ENCODE measurements at regions not wholly inside any gene's neighbourhood (a gene's known extent, or its start where the extent isn't known, plus 50 kb on each side); places are given as distances from the start of the nearest gene placed in this dataset.
"Not testable (repeated sequence)": the region's sequence is repeated elsewhere in the genome, so short reads cannot be mapped to it uniquely, and the experiment has no call there.

- TF ChIP-seq CTCF (IDR thresholded peaks at IDR 0.05; ENCODE audit: low read length) (no peak), EZH2 (optimal IDR thresholded peaks at IDR 0.05; ENCODE audit: low read depth, low read length) (no peak), EZH2phosphoT487 (IDR thresholded peaks at IDR 0.05; ENCODE audit: low read length) (no peak)
- Histone ChIP-seq H3K27me3 (replicated peaks; ENCODE audit: insufficient read depth, low read length) (no peaks in the 10 kb centered on the region), H4K20me1 (ENCODE audit: insufficient read depth, low read length) (no peaks in the 10 kb centered on the region), H3K79me2 (ENCODE audit: low read length) (no peaks in the 10 kb centered on the region), H3K9ac (ENCODE audit: low read length) (no peak overlapping the region), H3K4me2 (ENCODE audit: low read depth, low read length) (no peak overlapping the region), H2AFZ (ENCODE audit: low read length) (no peak overlapping the region), H3K27ac (ENCODE audit: low read length) (no peak overlapping the region), H3K9me2 (replicated peaks; ENCODE audit: insufficient read depth, low read length) (no peaks in the 10 kb centered on the region), H3K36me3 (replicated peaks; ENCODE audit: insufficient read depth, low read length) (no peaks in the 10 kb centered on the region), H3K4me3 (ENCODE audit: low read length) (no peak overlapping the region), H3K9me3 (replicated peaks; ENCODE audit: insufficient read depth, low read length) (no peaks in the 10 kb centered on the region), H3F3A (ENCODE audit: insufficient read depth, low read length) (no peaks in the 10 kb centered on the region), H3K4me1 (ENCODE audit: low read length) (no peaks in the 10 kb centered on the region)
- no peak for DNase-seq
These were observed 182.7 kb upstream of the CSNK1A1L start for GRCh38 chr13:37288057-37288720.

GRCh38 chr13:37280231-37280630 is 174.8 kb upstream of the CSNK1A1L start:
- not testable (repeated sequence) for H3K9me2 ChIP-seq (replicated peaks; ENCODE audit: insufficient read depth, low read length); DNase-seq; H2AFZ ChIP-seq (ENCODE audit: low read length); H3K4me3 ChIP-seq (ENCODE audit: low read length); H3K27ac ChIP-seq (ENCODE audit: low read length); H3K9ac ChIP-seq (ENCODE audit: low read length); H3K79me2 ChIP-seq (ENCODE audit: low read length); H3K4me1 ChIP-seq (ENCODE audit: low read length); H4K20me1 ChIP-seq (ENCODE audit: insufficient read depth, low read length); H3K4me2 ChIP-seq (ENCODE audit: low read depth, low read length); H3K36me3 ChIP-seq (replicated peaks; ENCODE audit: insufficient read depth, low read length); H3K9me3 ChIP-seq (replicated peaks; ENCODE audit: insufficient read depth, low read length); H3K27me3 ChIP-seq (replicated peaks; ENCODE audit: insufficient read depth, low read length); H3F3A ChIP-seq (ENCODE audit: insufficient read depth, low read length)

- Histone ChIP-seq H3K9me3 (replicated peaks; ENCODE audit: insufficient read depth, low read length) (no peaks in the 10 kb centered on the region), H2AFZ (ENCODE audit: low read length) (no peak overlapping the region), H3K36me3 (replicated peaks; ENCODE audit: insufficient read depth, low read length) (no peaks in the 10 kb centered on the region), H3K4me3 (ENCODE audit: low read length) (no peak overlapping the region), H3K9ac (ENCODE audit: low read length) (no peak overlapping the region), H3K27ac (ENCODE audit: low read length) (no peak overlapping the region), H3K4me1 (ENCODE audit: low read length) (no peaks in the 10 kb centered on the region), H3K79me2 (ENCODE audit: low read length) (no peaks in the 10 kb centered on the region), H3K27me3 (replicated peaks; ENCODE audit: insufficient read depth, low read length) (no peaks in the 10 kb centered on the region), H3K9me2 (replicated peaks; ENCODE audit: insufficient read depth, low read length) (no peaks in the 10 kb centered on the region), H4K20me1 (ENCODE audit: insufficient read depth, low read length) (no peaks in the 10 kb centered on the region), H3K4me2 (ENCODE audit: low read depth, low read length) (no peak overlapping the region), H3F3A (ENCODE audit: insufficient read depth, low read length) (no peaks in the 10 kb centered on the region)
- DNase-seq = no peak
- TF ChIP-seq EZH2 (optimal IDR thresholded peaks at IDR 0.05; ENCODE audit: low read depth, low read length) = no peak
- no peak for TF ChIP-seq CTCF (IDR thresholded peaks at IDR 0.05; ENCODE audit: low read length)
- no peak for TF ChIP-seq EZH2phosphoT487 (IDR thresholded peaks at IDR 0.05; ENCODE audit: low read length)
These were observed 172.1 kb upstream of the CSNK1A1L start for GRCh38 chr13:37277435-37278144.

GRCh38 chr13:37277007-37277406 is 171.5 kb upstream of the CSNK1A1L start:
- Histone ChIP-seq H3K36me3 (replicated peaks; ENCODE audit: insufficient read depth, low read length) (no peaks in the 10 kb centered on the region), H3K79me2 (ENCODE audit: low read length) (no peaks in the 10 kb centered on the region), H3K9me3 (replicated peaks; ENCODE audit: insufficient read depth, low read length) (no peaks in the 10 kb centered on the region), H3K27me3 (replicated peaks; ENCODE audit: insufficient read depth, low read length) (no peaks in the 10 kb centered on the region), H3K4me1 (ENCODE audit: low read length) (no peaks in the 10 kb centered on the region), H3K4me2 (ENCODE audit: low read depth, low read length) (no peak overlapping the region), H3F3A (ENCODE audit: insufficient read depth, low read length) (no peaks in the 10 kb centered on the region), H2AFZ (ENCODE audit: low read length) (no peak overlapping the region), H3K9ac (ENCODE audit: low read length) (no peak overlapping the region), H3K4me3 (ENCODE audit: low read length) (no peak overlapping the region), H3K9me2 (replicated peaks; ENCODE audit: insufficient read depth, low read length) (no peaks in the 10 kb centered on the region), H3K27ac (ENCODE audit: low read length) (no peak overlapping the region), H4K20me1 (ENCODE audit: insufficient read depth, low read length) (no peaks in the 10 kb centered on the region)
- DNase-seq = no peak
- TF ChIP-seq CTCF (IDR thresholded peaks at IDR 0.05; ENCODE audit: low read length) (no peak), EZH2phosphoT487 (IDR thresholded peaks at IDR 0.05; ENCODE audit: low read length) (no peak), EZH2 (optimal IDR thresholded peaks at IDR 0.05; ENCODE audit: low read depth, low read length) (no peak)
